GM18517 (cell line): ENCODE measurements at regions not wholly inside any gene's neighbourhood (a gene's known extent, or its start where the extent isn't known, plus 50 kb on each side); places are given as distances from the start of the nearest gene placed in this dataset.
"Not testable (repeated sequence)": the region's sequence is repeated elsewhere in the genome, so short reads cannot be mapped to it uniquely, and the experiment has no call there.

Source experiments
- ATAC-seq: cut with Tn5 transposase; IDR thresholded peaks from one replicate; pipeline ENCODE4 v1.9.1; 2021; ENCODE audit warnings: mild to moderate bottlenecking, moderate library complexity; ENCODE audit not compliant: unreplicated experiment

DNA sequence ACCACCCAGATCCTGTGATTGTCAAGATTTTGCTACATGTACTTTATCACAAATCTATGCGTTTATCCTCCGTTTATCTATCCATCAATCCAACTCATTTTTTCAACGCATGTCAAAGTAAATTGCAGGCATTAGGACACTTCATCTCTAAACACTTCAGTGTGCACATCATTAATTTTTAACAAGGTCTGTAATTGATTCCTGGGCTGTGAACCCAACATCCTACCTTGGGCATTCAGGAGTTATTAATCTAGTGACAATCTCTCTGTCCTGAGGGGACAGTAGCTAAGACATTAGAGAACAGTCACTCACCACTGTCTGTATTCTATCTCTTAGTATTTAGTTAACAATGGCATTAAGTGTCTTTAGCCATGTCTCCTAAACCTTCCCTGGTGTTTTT, 264.7 kb downstream of the SOX9 start:
- ATAC-seq, result no peak

DNA sequence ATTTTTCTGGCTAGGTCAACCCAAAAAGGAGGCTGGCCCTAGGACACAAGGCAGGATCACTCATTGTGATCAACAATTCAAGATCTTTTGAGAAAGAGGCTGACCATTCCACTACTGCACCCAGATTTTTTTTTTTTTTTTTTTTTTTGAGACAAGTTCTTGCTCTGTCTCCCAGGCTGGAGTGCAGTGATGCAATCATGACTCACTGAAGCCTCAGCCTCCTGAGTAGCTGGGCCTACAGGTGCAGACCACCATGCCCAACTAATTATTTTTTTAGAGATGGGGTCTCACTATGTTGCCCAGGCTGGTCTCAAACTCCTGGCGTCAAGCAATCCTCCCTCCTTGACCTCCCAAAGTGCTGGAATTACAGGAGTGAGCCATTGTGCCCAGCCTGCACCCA, 265.4 kb downstream of the SOX9 start:
- ATAC-seq, result not testable (repeated sequence)

DNA sequence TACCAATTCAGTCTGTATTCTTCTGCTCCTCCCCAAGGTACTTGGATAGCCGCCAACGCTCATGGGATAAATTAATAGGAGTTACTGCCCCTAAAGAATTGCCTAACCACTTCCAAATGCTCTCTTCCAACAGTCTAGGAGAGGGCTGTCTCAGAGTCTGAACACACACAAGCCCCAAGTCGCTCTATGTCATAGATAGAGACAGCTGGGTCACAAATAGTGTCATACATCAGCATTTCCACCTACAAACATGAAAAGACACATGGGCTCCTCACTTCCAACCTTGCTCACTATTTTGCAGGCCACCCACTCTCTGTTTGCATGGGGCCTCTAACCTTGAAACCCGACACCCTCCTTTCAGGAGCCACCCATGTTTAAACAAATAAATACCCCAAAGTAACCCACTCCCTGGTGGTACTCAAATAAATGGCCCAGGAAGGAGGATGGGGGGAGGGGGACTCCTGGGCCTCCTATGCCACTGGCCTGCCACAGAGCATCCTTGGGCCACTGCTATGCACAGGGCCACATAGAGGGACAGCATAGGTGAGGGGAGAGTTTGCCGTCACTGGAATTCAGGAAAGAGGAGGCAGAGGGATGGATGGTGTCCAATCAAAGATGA, 265.9 kb downstream of the SOX9 start:
- ATAC-seq, result no peak

DNA sequence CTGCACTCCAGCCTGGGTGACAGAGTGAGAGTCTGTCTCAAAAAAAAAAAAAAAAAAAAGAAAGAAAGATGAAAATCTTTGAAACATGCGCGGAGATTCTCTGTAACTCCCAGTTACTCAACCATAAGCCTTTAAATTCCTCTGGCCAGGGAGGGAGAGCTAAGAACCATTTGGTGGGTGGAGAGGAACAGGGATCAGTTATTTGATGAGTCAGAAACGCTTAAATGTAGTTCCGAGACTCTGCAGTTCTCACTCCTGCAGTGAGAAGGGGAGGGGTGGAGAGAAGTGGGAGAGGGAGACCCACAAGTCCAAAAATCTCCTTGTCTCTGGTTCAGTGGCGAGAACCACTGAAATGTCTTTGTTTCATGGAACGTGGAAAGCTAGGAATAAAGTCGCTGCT, 266.7 kb downstream of the SOX9 start:
- ATAC-seq, result no peak

DNA sequence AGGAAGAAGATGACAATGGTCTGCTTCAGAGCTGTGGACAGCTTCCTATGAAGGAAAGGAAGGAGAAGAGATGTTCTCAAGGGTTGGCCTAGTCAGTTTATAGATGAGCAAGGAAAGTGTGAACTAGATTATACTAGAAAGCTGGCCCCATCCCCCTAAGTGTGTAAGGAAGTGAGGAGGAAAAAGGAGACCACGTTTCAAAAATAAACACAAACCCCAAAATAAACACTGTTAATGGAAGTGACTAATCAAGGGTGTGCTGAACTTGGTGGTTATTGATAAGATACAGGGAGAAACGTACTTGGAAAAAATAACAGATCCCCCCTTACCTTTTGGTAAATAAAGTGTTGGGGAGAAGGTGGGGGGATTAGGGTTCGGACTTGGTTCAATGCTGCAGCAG, 267.1 kb downstream of the SOX9 start:
- no peak for ATAC-seq

DNA sequence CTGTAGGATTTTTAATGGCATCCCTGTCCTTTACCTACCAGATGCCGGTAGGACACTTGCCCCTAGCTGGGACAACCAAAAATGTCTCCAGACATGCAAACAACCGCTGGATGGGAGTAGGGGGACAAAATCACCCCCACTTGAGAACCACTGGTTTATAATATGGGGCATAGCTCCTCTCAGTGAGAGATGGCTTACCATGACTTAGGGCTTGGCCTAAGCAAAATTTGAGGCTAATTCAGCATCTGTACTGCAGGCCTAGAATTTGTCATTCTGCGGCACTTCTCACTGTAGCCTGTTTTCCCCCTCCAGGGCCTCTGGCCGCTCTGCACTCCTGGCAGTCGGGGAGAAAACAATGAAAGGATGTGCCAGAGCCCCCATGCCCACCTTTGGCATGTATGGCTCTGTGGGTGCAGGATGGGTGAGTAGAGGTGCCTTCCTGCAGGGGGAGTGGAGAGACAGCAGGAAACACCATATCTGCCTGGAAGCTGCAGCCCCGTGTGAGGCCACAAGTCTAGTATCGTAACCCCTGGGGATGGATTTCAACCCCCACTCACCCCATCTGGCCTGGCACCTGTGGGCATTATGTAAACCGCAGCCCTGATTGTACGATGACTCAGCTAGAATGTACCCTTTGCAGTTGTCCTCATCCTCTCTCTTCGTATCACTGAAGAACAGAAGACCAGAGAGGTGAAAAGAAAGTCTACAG, 268.1 kb downstream of the SOX9 start:
- ATAC-seq, result peak; percentile 72

DNA sequence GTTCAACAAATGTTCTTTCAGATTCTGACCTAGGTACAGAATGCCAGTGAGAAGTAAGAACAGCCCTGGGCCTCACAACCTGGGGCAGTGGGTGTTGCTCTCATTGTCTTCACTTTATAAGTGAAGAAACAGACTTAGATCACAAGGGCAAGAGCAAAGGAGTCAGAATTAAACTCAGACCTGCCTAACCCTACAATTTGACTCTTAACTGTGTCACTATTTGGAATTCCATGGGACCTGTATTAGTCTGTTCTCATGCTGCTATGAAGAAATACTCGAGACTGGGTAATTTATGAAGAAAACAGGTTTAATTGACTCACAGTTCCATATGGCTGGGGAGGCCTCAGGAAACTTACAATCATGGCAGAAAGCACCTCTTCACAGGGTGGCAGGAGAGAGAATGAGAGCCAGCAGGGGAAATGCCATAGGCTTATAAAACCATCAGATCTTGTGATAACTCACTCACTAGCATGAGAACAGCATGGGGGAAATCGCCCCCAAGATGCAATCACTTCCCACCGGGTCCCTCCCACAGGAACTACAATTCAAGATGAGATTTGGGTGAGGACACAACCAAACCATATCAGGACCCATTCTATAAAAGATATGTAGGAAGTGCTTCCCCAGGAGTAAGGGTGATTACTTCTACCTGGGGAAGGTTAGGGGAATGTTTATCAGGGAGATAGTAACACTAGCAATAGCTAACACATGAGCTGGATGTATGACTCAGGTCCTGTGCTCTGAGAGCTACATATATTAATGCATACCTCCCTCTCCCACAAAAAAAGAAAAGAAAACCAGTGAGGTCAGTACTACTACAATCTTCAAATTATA, 270.1 kb downstream of the SOX9 start:
- no peak for ATAC-seq

DNA sequence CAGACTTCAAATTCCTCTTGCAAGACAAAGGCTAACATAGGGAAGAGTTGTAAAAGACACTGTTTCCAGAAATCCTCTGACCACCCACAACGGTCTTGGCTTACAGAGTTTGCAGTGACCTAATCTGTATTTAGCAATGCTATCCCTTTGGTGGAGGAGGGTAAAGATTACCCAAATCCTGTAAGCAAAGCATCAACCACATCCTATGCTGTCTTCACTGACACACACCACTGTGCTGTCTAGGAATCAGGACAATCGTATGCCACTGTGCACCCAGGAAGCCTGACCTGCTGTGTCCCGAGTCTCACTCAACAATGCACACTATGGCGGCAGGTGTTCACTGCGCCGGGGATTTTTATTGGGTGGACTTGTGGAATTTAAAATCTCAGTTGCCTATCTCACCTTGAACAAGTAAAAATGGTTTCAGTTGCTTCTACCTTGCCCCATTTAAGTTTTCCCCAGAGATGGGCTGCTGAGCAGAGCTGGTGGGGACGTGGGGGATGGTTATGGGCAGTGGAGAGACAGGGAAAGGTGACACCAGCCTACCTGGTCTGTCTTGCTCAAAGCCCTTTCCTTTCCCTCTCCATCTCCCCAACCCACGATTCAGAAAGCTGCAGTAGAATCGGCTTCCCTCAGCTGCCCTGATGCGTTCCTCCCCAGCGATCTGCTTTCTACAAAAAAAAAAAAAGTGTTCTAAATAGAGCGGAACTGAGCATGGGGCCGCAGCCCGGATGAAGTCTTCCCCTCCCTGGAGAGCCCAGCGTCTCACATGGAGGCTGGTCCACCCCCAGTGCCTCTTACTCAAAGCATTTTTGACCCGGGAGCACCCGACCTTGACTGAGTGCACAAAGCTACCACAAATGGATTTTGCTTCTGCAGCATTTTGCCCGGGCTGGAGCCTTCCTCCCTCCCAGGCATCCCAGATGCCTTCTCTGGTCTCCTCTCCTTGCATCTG, 271.5 kb downstream of the SOX9 start:
- ATAC-seq, result no peak

DNA sequence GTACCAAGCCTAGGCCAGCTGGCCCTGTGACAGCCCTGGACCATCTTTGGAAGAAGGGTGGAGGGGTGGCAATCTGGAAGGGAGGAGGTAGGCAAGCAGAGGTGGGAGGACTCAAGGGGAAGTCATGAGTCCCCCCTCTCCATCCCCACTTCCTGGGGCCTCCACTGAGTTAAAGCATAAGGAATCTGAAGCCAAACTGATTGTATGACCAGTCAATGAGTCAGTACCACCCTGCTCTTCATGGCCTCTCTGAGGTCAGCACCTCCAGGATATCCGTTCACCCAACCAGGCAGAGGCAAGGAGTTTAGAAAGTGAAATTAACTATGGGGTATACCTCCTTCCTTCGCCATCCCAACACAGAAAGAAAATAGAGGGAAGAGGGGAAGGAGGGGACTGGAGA, 272.7 kb downstream of the SOX9 start:
- no peak for ATAC-seq

DNA sequence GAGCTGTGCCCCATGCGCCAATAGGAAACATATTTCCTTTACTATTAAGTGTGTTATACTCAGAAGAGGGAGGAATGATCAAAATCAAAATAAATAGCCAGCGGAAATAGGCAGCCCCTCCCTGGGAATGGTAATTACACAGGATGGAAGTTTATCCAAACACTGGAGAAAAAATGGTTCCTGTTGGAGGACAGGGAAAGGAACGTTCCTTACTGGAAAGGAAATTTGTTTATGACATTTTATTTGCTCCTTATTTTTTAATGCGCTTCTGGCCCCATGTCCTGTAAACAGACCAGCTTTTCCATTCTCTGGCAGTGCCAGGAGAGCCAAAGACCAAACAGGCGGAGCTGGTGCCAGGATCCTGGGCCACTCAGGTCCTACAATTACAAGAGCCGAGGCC, 273.7 kb downstream of the SOX9 start:
- ATAC-seq, result no peak

DNA sequence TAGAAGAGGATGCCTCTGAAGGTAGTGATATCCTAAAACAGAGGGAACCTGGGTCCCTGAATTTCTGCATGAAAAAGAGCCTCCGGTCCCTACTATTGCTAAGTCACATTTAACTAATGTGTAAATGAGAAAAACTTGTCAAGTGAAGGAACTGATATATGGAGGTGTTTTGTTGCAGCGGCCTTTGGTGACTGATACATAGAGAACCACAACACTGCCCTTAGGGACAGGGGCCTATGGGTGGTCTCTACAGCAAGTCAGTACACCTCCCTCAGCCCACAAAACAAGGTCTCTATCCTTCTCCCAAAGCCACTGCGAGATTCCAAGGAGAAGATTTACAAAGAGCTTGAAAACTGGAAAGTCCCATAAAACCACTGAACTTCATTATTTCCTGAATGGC, 275.3 kb downstream of the SOX9 start:
- no peak for ATAC-seq

DNA sequence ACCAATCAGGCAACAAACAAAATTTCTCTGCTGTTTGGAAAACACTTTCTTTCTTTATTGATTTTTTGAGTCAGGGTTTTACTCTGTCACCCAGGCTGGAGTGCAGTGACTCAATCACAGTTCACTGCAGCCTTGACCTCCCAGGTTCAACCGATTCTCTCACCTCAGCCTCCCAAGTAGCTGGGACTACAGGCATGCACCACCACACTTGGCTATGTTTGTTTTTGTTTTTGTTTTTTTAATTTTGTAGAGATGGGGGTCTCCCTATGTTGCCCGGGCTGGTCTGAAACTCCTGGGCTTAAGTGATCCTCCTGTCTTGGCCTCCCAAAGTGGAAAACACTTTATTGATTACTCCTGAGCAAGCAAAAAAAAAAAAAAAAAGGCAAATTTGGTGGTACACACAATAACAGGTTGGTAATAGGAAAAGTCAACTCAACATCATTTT, 276.4 kb downstream of the SOX9 start:
- no peak for ATAC-seq

DNA sequence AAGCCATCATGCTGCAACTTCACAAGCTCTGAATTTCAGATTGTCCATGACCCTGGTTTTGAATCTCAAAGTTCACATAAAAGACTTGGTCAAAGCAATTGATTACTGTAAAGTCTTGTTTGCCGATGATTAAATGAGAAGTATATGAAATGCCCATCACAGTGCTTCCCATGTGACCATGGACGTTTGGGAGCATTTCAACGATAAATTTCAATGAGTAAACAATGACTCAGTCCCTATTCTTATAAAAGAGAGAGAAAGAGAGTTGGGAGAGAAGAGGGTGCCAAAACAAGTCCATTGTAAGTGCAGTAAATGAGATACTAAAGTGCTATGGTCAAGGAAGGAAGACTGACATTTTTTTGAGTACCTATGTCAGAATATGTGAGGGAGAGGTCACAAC, 276.9 kb downstream of the SOX9 start:
- no peak for ATAC-seq

DNA sequence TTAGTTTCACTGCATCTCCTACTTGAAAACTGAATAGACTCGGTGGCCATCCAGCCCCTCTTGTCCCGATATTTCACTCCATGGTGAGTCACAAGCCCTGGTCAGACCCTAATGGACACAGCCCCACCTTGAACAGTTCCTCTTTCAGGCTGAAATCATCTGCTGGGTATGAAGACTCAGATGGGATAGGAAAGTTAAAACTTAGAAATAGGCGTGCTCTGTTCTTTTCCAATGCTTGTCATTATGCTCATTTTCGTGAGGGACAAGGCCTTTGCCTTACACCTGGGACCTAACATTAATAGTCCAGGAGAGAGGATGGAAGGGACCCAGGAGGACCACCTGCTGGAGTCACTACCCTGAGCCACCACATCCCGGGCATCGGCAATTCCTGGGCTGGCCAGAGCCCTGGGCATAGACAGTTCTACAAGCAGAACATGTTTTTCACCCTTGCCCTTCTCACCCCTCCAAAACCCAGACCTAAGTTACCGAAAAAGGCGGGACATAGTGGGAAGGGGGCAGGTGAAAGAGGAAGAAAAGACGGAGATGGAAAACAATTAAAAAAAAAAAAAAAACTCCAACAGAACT, 278.3 kb downstream of the SOX9 start:
- ATAC-seq, result no peak

DNA sequence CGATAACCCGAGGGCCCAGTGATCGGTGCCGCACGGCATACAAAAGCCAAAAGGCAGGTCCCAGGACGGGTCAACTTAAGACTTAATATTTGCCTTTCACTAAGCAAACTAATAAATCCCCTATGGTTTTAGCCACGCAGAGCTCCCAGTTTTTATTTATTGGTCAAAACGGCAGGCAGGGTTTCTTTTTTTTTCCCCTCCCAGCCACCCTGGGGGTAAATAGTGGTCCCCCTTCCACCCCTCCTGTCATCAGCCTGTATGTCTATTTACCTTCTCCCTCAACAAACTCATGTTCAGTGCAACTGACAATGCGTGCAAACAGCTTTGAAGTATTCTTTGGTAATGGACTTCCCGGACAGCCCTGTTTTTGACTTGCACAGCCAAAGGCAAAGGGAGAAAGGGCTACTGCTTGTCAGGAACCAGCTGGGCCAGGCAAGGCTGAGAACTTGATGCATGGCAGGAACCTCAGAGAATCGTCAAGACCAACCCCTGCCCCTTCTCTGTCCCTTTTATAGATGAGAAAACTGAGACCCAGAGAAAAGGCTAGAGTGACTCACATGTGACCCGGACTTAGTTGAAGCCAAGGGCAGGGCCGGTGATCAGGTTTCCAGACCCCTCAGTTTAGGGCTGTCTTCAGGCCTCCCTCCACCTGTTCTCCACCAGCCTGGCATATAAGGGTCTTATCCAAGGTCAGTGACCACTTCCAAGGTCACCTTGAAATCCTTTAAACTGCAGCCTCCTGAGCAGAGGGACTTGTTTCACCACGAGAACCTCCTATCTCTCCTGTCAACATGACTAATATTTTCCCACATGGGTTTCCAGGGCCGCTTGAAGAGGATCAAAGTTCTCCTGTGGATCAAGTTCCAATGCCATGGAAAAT, 279.0 kb downstream of the SOX9 start:
- no peak for ATAC-seq

DNA sequence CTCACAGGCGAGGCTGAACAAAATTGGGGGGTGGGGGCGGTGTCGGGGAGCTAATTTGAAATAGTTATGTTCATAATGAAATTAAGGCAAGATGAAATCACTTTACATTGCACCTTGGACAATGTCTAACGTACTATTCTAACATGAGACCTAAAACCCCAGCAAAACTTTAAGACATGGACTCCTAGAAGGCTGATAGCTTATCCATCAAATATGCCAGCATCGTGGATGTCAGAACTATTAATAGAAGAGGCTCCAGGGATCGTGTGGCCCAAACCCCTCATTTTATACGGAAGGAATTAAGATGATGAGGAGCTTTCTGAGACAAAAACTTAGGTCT, 279.6 kb downstream of the SOX9 start:
- ATAC-seq, result no peak

DNA sequence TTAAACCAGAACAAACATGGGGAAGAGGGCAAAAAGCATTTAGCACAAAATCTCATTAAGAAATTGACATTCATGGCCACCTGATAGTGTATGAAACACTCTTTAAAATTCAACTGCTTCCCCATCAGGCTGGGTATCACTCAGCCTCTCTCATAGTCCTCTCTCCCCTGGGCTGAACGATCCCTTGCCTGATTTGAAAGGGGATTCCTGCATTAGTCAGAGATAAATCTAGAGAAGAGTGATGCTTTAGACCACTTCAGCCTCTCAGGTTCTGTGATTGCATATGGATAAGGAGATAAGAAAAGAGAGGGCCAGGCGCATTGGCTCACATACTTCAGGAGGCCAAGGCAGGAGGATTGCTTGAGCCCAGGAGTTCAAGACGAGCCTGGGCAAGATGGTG, 280.0 kb downstream of the SOX9 start:
- no peak for ATAC-seq

DNA sequence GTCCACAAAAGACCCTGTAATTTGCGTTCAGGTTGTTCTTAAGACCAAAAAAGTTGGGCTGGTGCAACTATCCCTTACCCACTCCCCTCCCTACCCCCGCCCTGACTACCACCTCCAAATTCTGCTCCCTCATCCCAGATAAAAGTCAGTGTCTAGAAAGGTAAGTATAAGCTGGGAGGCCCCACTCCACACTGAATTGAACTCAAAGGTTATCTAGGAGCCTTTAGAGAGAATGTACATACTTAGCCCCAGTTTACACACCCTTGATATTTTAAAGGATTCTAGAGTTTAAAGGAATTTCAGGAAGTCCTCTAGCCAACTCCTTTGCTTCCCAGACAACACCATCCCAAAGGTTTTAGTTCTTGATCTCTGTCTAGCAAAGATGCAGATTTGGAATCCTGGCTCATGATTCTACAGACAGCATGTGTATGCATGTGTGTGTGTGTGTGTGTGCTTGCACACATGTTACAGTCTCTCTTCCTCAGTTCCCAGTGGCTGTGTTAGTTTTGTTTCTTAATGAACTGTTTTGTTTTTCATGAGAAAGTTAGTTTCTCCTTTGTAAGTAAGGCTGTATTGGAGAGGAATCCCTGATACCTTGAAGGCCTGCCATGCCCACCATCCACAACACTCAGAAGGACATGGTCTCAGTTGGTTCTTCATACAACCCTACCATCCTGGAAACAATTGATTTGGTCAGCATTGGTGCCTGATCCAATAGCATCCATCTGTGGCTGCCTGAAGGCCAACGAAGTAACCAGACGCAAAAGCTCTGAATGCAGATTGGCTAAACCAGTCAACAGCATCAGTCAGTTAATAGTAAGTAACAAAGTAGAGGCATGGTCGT, 281.3 kb downstream of the SOX9 start:
- ATAC-seq, result no peak

DNA sequence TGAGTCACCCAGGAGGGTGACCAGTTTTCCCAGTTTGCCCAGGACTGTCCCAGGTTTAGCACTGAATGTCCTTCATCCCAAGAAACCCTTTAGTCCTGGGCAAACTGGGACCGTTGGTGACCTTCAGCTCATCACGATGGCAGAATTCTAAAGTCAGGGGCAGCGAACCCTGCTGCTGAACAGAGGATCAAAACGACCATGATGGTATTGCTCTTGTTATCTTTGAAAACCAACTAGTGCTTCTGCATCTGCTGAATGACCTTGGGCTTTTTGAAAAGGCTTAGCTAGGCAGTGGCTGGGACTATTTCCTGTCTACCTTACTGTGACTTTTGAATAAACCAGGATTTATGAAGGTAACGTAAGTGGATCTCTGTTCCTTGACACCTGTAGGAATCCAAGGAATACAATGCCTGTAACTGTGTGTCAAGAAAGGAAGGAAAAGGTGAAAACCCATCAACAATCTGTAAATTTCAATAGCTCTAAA, 281.9 kb downstream of the SOX9 start:
- no peak for ATAC-seq
